ENCODE measurements at regions not wholly inside any gene's neighbourhood (a gene's known extent, or its start where the extent isn't known, plus 50 kb on each side); places are given as distances from the start of the nearest gene placed in this dataset.

GRCh38 chr10:62463364-62463763 is 89.2 kb downstream of the ZNF365 start:
- TF ChIP-seq CTCF (IDR thresholded peaks at IDR 0.05): no peak
- TF ChIP-seq POLR2A (IDR thresholded peaks at IDR 0.05): no peak

Measured in breast epithelium (tissue), 3 donors.